ENCODE measurements at regions not wholly inside any gene's neighbourhood (a gene's known extent, or its start where the extent isn't known, plus 50 kb on each side); places are given as distances from the start of the nearest gene placed in this dataset.
"Not testable (repeated sequence)": the region's sequence is repeated elsewhere in the genome, so short reads cannot be mapped to it uniquely, and the experiment has no call there.

- Histone ChIP-seq H3K27me3 (ENCODE audit: control insufficient read depth, insufficient read depth, low read length) (no peaks in the 10 kb centered on the region), H3K36me3 (ENCODE audit: control insufficient read depth, insufficient read depth, low read length) (no peaks in the 10 kb centered on the region), H3K9me3 (ENCODE audit: control insufficient read depth, insufficient read depth, low read length) (no peaks in the 10 kb centered on the region), H3K27ac (ENCODE audit: low read depth, low read length) (no peak overlapping the region), H3K4me1 (ENCODE audit: control insufficient read depth, insufficient read depth, low read length) (peaks cover 7% of the 10 kb centered on the region), H3K9ac (ENCODE audit: low read depth, low read length) (no peak overlapping the region), H3K4me3 (ENCODE audit: low read depth, low read length) (no peak overlapping the region)
Measured at GRCh38 chr3:190192739-190193138, 72.0 kb upstream of the P3H2 start.

GRCh38 chr3:190192087-190192486 lies 71.4 kb upstream of the P3H2 start:
- Histone ChIP-seq H3K36me3 (ENCODE audit: control insufficient read depth, insufficient read depth, low read length) (no peaks in the 10 kb centered on the region), H3K4me3 (ENCODE audit: low read depth, low read length) (no peak overlapping the region), H3K9me3 (ENCODE audit: control insufficient read depth, insufficient read depth, low read length) (no peaks in the 10 kb centered on the region), H3K9ac (ENCODE audit: low read depth, low read length) (no peak overlapping the region), H3K4me1 (ENCODE audit: control insufficient read depth, insufficient read depth, low read length) (0 out of 2 replicates have a peak, but pooled peaks cover under 1% of the 10 kb centered on the region), H3K27ac (ENCODE audit: low read depth, low read length) (no peak overlapping the region), H3K27me3 (ENCODE audit: control insufficient read depth, insufficient read depth, low read length) (no peaks in the 10 kb centered on the region)

GRCh38 chr3:190188197-190188596 lies 67.5 kb upstream of the P3H2 start:
- Histone ChIP-seq H3K9ac (ENCODE audit: low read depth, low read length) (no peak overlapping the region), H3K4me3 (ENCODE audit: low read depth, low read length) (no peak overlapping the region), H3K36me3 (ENCODE audit: control insufficient read depth, insufficient read depth, low read length) (no peaks in the 10 kb centered on the region), H3K4me1 (ENCODE audit: control insufficient read depth, insufficient read depth, low read length) (peaks cover 5% of the 10 kb centered on the region), H3K27me3 (ENCODE audit: control insufficient read depth, insufficient read depth, low read length) (no peaks in the 10 kb centered on the region), H3K9me3 (ENCODE audit: control insufficient read depth, insufficient read depth, low read length) (no peaks in the 10 kb centered on the region), H3K27ac (ENCODE audit: low read depth, low read length) (no peak overlapping the region)

- Histone ChIP-seq H3K36me3 (ENCODE audit: control insufficient read depth, insufficient read depth, low read length) (no peaks in the 10 kb centered on the region), H3K9me3 (ENCODE audit: control insufficient read depth, insufficient read depth, low read length) (no peaks in the 10 kb centered on the region), H3K9ac (ENCODE audit: low read depth, low read length) (no peak overlapping the region), H3K27me3 (ENCODE audit: control insufficient read depth, insufficient read depth, low read length) (no peaks in the 10 kb centered on the region), H3K4me3 (ENCODE audit: low read depth, low read length) (no peak overlapping the region), H3K4me1 (ENCODE audit: control insufficient read depth, insufficient read depth, low read length) (peaks cover 11% of the 10 kb centered on the region), H3K27ac (ENCODE audit: low read depth, low read length) (peak overlapping the region; percentile 53)
Measured at GRCh38 chr3:190183121-190183520, 62.4 kb upstream of the P3H2 start.

GRCh38 chr3:190182418-190183043 lies 61.8 kb upstream of the P3H2 start:
- Histone ChIP-seq H3K4me1 (ENCODE audit: control insufficient read depth, insufficient read depth, low read length) (peaks cover 11% of the 10 kb centered on the region), H3K4me3 (ENCODE audit: low read depth, low read length) (no peak overlapping the region), H3K27ac (ENCODE audit: low read depth, low read length) (peak overlapping the region; percentile 53)

GRCh38 chr3:190180268-190180667 lies 59.6 kb upstream of the P3H2 start:
- H3K9me3 ChIP-seq (ENCODE audit: control insufficient read depth, insufficient read depth, low read length) = no peaks in the 10 kb centered on the region
- no peaks in the 10 kb centered on the region for H3K27me3 ChIP-seq (ENCODE audit: control insufficient read depth, insufficient read depth, low read length)
- no peak overlapping the region for H3K4me3 ChIP-seq (ENCODE audit: low read depth, low read length)
- no peaks in the 10 kb centered on the region for H3K36me3 ChIP-seq (ENCODE audit: control insufficient read depth, insufficient read depth, low read length)
- H3K9ac ChIP-seq (ENCODE audit: low read depth, low read length) = no peak overlapping the region
- no peak overlapping the region for H3K27ac ChIP-seq (ENCODE audit: low read depth, low read length)
- peaks cover 11% of the 10 kb centered on the region for H3K4me1 ChIP-seq (ENCODE audit: control insufficient read depth, insufficient read depth, low read length)

More at GRCh38 chr3:190182418-190183043, 61.8 kb upstream of the P3H2 start:
- H3K9ac ChIP-seq (ENCODE audit: low read depth, low read length) = no peak overlapping the region
- H3K36me3 ChIP-seq (ENCODE audit: control insufficient read depth, insufficient read depth, low read length) = no peaks in the 10 kb centered on the region
- no peaks in the 10 kb centered on the region for H3K9me3 ChIP-seq (ENCODE audit: control insufficient read depth, insufficient read depth, low read length)
- no peaks in the 10 kb centered on the region for H3K27me3 ChIP-seq (ENCODE audit: control insufficient read depth, insufficient read depth, low read length)

- Histone ChIP-seq H3K36me3 (ENCODE audit: control insufficient read depth, insufficient read depth, low read length) (no peaks in the 10 kb centered on the region), H3K9ac (ENCODE audit: low read depth, low read length) (no peak overlapping the region), H3K4me1 (ENCODE audit: control insufficient read depth, insufficient read depth, low read length) (peaks cover 11% of the 10 kb centered on the region), H3K4me3 (ENCODE audit: low read depth, low read length) (no peak overlapping the region), H3K9me3 (ENCODE audit: control insufficient read depth, insufficient read depth, low read length) (no peaks in the 10 kb centered on the region), H3K27ac (ENCODE audit: low read depth, low read length) (no peak overlapping the region), H3K27me3 (ENCODE audit: control insufficient read depth, insufficient read depth, low read length) (no peaks in the 10 kb centered on the region)
Measured at GRCh38 chr3:190178779-190179178, 58.1 kb upstream of the P3H2 start.

GRCh38 chr3:190176933-190177525 lies 56.3 kb upstream of the P3H2 start:
- not testable (repeated sequence) for H3K9me3 ChIP-seq (ENCODE audit: control insufficient read depth, insufficient read depth, low read length); H3K4me1 ChIP-seq (ENCODE audit: control insufficient read depth, insufficient read depth, low read length); H3K36me3 ChIP-seq (ENCODE audit: control insufficient read depth, insufficient read depth, low read length); H3K27me3 ChIP-seq (ENCODE audit: control insufficient read depth, insufficient read depth, low read length); H3K27ac ChIP-seq (ENCODE audit: low read depth, low read length); H3K4me3 ChIP-seq (ENCODE audit: low read depth, low read length); H3K9ac ChIP-seq (ENCODE audit: low read depth, low read length)

- not testable (repeated sequence) for H3K9ac ChIP-seq (ENCODE audit: low read depth, low read length); H3K4me1 ChIP-seq (ENCODE audit: control insufficient read depth, insufficient read depth, low read length); H3K27me3 ChIP-seq (ENCODE audit: control insufficient read depth, insufficient read depth, low read length); H3K4me3 ChIP-seq (ENCODE audit: low read depth, low read length); H3K36me3 ChIP-seq (ENCODE audit: control insufficient read depth, insufficient read depth, low read length); H3K9me3 ChIP-seq (ENCODE audit: control insufficient read depth, insufficient read depth, low read length)
- H3K27ac ChIP-seq (ENCODE audit: low read depth, low read length) = peak overlapping the region; percentile 42
Measured at GRCh38 chr3:190176106-190176505, 55.4 kb upstream of the P3H2 start.

GRCh38 chr3:190175490-190175889 lies 54.8 kb upstream of the P3H2 start:
- Histone ChIP-seq H3K9ac (ENCODE audit: low read depth, low read length) (no peak overlapping the region), H3K36me3 (ENCODE audit: control insufficient read depth, insufficient read depth, low read length) (no peaks in the 10 kb centered on the region), H3K27ac (ENCODE audit: low read depth, low read length) (no peak overlapping the region), H3K4me1 (ENCODE audit: control insufficient read depth, insufficient read depth, low read length) (no peaks in the 10 kb centered on the region), H3K9me3 (ENCODE audit: control insufficient read depth, insufficient read depth, low read length) (no peaks in the 10 kb centered on the region), H3K27me3 (ENCODE audit: control insufficient read depth, insufficient read depth, low read length) (no peaks in the 10 kb centered on the region), H3K4me3 (ENCODE audit: low read depth, low read length) (no peak overlapping the region)

- no peak overlapping the region for H3K27ac ChIP-seq (ENCODE audit: low read depth, low read length)
- H3K36me3 ChIP-seq (ENCODE audit: control insufficient read depth, insufficient read depth, low read length) = no peaks in the 10 kb centered on the region
- no peaks in the 10 kb centered on the region for H3K27me3 ChIP-seq (ENCODE audit: control insufficient read depth, insufficient read depth, low read length)
- H3K4me1 ChIP-seq (ENCODE audit: control insufficient read depth, insufficient read depth, low read length) = peaks cover 5% of the 10 kb centered on the region
- no peak overlapping the region for H3K9ac ChIP-seq (ENCODE audit: low read depth, low read length)
- H3K9me3 ChIP-seq (ENCODE audit: control insufficient read depth, insufficient read depth, low read length) = no peaks in the 10 kb centered on the region
- H3K4me3 ChIP-seq (ENCODE audit: low read depth, low read length) = no peak overlapping the region
Measured at GRCh38 chr3:190174471-190174870, 53.8 kb upstream of the P3H2 start.

Measured in HUES48 (cell line).